Activated CD8-positive, alpha-beta T cell treated with anti-CD3 and anti-CD28 coated beads for 36 hours (primary cell): ENCODE measurements at regions not wholly inside any gene's neighbourhood (a gene's known extent, or its start where the extent isn't known, plus 50 kb on each side); places are given as distances from the start of the nearest gene placed in this dataset.

Experiments
- ATAC-seq: fragments of 200-7000 bp; cut with Tn5 transposase; one replicate; pipeline ENCODE4 v1.10.0; 2021; ENCODE audit warnings: mild to moderate bottlenecking, moderate library complexity
- CTCF ChIA-PET: fragments of 350-600 bp; sonication (Branson Sonifier 250); formaldehyde crosslinking; loops from one replicate; lab custom pipeline; 2021; ENCODE audit warnings: antibody characterized with exemption; lab: Charles Lee
- POLR2A ChIA-PET: fragments of 350-600 bp; sonication (Branson Sonifier 250); formaldehyde crosslinking; loops from one replicate; lab custom pipeline; 2021; ENCODE audit warnings: antibody characterized with exemption; lab: Charles Lee
- DNase-seq: peaks from one replicate; pipeline ENCODE4 v3.0.0-alpha.2; 2020
- H3K27ac Mint-ChIP-seq: one replicate; pipeline ENCODE4 v1.8.0; 2021; ENCODE audit warnings: mild to moderate bottlenecking, mixed read lengths
- H3K27me3 Mint-ChIP-seq: one replicate; pipeline ENCODE4 v1.8.0; 2021; ENCODE audit warnings: mixed read lengths
- H3K36me3 Mint-ChIP-seq: one replicate; pipeline ENCODE4 v1.8.0; 2021; ENCODE audit warnings: low read depth, mixed read lengths
- H3K4me1 Mint-ChIP-seq: one replicate; pipeline ENCODE4 v1.8.0; 2021; ENCODE audit warnings: low read depth, mixed read lengths
- H3K4me3 Mint-ChIP-seq: one replicate; pipeline ENCODE4 v1.8.0; 2021; ENCODE audit warnings: mild to moderate bottlenecking, moderate library complexity, mixed read lengths
- H3K9me3 Mint-ChIP-seq: one replicate; pipeline ENCODE4 v1.8.0; 2021; ENCODE audit warnings: mixed read lengths
- CTCF ChIP-seq: fragments of 200-600 bp; IDR thresholded peaks from one replicate; pipeline ENCODE4 v1.8.0; 2022; ENCODE audit warnings: antibody characterized with exemption, mild to moderate bottlenecking
- intact Hi-C: fragments of 100-400 bp; cut with micrococcal nuclease; formaldehyde crosslinking; loops from one replicate; pipeline ENCODE4 v1.10.0; 2022

GRCh38 chrX:40177117-40177430 is 79.3 kb upstream of the BCOR start:
- DNase-seq (no peak), ATAC-seq (no peak)
- POLR2A ChIA-PET: interaction anchor here (0.6 to 4.2 kb wide), 13 partner anchors 9 to 322 kb away, joined by 3 to 32 read pairs (median 3); partner anchors contain the start of gene BCOR
- Mint-ChIP-seq H3K27me3 (no peaks in the 10 kb centered on the region), H3K36me3 (peaks cover 9% of the 10 kb centered on the region), H3K4me3 (peak overlapping the region; percentile 83), H3K27ac (peak overlapping the region; percentile 97), H3K9me3 (peaks cover 3% of the 10 kb centered on the region), H3K4me1 (peaks cover 19% of the 10 kb centered on the region)
- TF ChIP-seq CTCF: no peak
- CTCF ChIA-PET: no interaction called here
- intact Hi-C loops: loop anchor here (10.0 kb wide), 3 partner anchors 88 to 562 kb away; no protein-coding TSS in a partner anchor

- Mint-ChIP-seq H3K27ac (peak overlapping the region; percentile 97), H3K36me3 (peaks cover 9% of the 10 kb centered on the region), H3K27me3 (no peaks in the 10 kb centered on the region), H3K9me3 (peaks cover 3% of the 10 kb centered on the region), H3K4me1 (peaks cover 19% of the 10 kb centered on the region), H3K4me3 (peak overlapping the region; percentile 83)
- peak; percentile 17 for ATAC-seq
- TF ChIP-seq CTCF: no peak
- peak; percentile 84 for DNase-seq
- ChIA-PET CTCF (no interaction called here), POLR2A (interaction anchor here (0.6 to 4.2 kb wide), 14 partner anchors 11 to 321 kb away, joined by 3 to 32 read pairs (median 3); partner anchors contain the start of gene BCOR)
- intact Hi-C loops: loop anchor here (10.0 kb wide), 3 partner anchors 88 to 562 kb away; no protein-coding TSS in a partner anchor
Measured at GRCh38 chrX:40176351-40177116, 78.8 kb upstream of the BCOR start.

- peaks cover 9% of the 10 kb centered on the region for H3K36me3 Mint-ChIP-seq
- H3K4me1 Mint-ChIP-seq: peaks cover 22% of the 10 kb centered on the region
- no peak for TF ChIP-seq CTCF
- POLR2A ChIA-PET: interaction anchor here (0.6 to 4.2 kb wide), 10 partner anchors 12 to 163 kb away, joined by 3 to 32 read pairs (median 3); partner anchors contain the start of gene BCOR
- peak overlapping the region; percentile 97 for H3K27ac Mint-ChIP-seq
- H3K27me3 Mint-ChIP-seq: no peaks in the 10 kb centered on the region
- peaks cover 3% of the 10 kb centered on the region for H3K9me3 Mint-ChIP-seq
- intact Hi-C loops: loop anchor here (10.0 kb wide), 3 partner anchors 89 to 561 kb away; no protein-coding TSS in a partner anchor
- CTCF ChIA-PET: no interaction called here
- ATAC-seq: peak; percentile 29
- H3K4me3 Mint-ChIP-seq: peak overlapping the region; percentile 83
- DNase-seq: peak; percentile 80
Measured at GRCh38 chrX:40175511-40176350, 78.0 kb upstream of the BCOR start.

- DNase-seq: peak; percentile 78
- peak overlapping the region; percentile 97 for H3K27ac Mint-ChIP-seq
Measured at GRCh38 chrX:40174854-40175510, 77.2 kb upstream of the BCOR start.

More at GRCh38 chrX:40174854-40175510, 77.2 kb upstream of the BCOR start:
- CTCF ChIA-PET: interaction anchor here (1.2 kb wide), 1 partner anchor 78 kb away, joined by 3 read pairs; no protein-coding TSS in a partner anchor
- POLR2A ChIA-PET: interaction anchor here (0.7 to 4.2 kb wide), 7 partner anchors 13 to 84 kb away, joined by 3 to 32 read pairs (median 6); partner anchors contain the start of gene BCOR
- intact Hi-C loops: loop anchor here (5.0 to 10.0 kb wide), 5 partner anchors 78 to 560 kb away; partner anchors contain the start of gene BCOR
- peaks cover 2% of the 10 kb centered on the region for H3K9me3 Mint-ChIP-seq
- H3K4me3 Mint-ChIP-seq: peak overlapping the region; percentile 85
- H3K27me3 Mint-ChIP-seq: no peaks in the 10 kb centered on the region
- peaks cover 9% of the 10 kb centered on the region for H3K36me3 Mint-ChIP-seq
- TF ChIP-seq CTCF: no peak
- ATAC-seq: peak; percentile 24
- H3K4me1 Mint-ChIP-seq: peaks cover 24% of the 10 kb centered on the region
